ENCODE measurements at regions not wholly inside any gene's neighbourhood (a gene's known extent, or its start where the extent isn't known, plus 50 kb on each side); places are given as distances from the start of the nearest gene placed in this dataset.
"Not testable (repeated sequence)": the region's sequence is repeated elsewhere in the genome, so short reads cannot be mapped to it uniquely, and the experiment has no call there.

DNA sequence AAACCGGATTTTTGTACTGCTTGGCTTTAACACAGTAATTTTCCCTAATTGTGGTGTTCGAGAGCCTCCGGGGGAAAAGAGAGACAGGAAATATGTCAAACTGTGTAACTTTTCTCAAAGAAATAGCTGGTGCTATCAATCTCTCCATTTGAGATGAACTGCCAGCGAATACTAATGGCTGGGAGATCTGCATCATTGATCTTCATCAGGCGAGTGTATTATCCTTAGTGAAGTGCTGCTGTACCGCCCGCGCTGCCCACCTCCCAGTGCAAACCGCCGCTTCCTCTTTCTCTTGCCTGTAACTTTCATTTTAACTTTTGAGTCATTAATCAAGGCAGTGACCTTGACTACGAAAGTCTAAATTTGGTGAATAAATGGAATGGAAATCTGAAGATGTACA, 246.1 kb upstream of the ST6GAL2 start:
- DNase-seq: no peak

DNA sequence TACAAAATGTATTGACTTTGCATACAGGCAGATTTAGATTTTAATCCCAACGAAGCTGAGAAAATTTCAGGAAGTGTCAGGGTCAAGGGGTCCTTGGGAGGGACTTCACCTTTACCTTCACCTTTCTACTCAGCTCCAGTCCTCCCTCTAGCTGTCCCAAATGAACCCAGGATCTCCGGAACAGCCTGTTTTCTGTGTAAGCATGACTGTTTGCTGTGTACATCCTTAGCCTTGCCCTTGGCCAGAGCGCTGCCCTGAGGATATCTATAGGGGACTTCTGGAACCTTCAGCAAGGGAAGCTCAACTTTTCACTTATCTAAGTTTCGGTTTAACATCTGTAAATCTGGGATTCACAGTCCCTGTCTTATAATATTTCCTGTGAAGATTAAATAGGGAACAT, 246.8 kb upstream of the ST6GAL2 start:
- DNase-seq: no peak

GRCh38 chr2:107133412-107133811, 247.4 kb upstream of the ST6GAL2 start:
- DNase-seq: no peak

DNA sequence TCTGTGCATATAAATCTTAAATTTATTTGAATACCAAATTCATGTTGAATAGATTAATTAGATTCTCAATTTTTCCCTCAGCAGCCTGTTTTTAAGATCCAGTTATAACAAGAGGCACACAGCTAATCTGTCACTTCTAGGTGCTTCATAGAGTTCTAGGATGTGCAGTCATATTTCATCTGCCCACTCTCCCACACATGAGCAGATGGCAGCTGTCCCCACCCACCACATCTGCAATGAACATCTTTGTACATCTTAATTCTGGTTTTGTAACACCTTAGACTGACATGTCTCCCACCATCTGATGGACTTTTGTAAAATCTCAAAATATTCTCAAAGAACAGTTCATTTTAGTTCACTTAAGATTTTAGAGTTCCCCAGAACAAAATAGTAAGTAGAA, 250.8 kb upstream of the ST6GAL2 start:
- DNase-seq: no peak

GRCh38 chr2:107137706-107138105, 251.7 kb upstream of the ST6GAL2 start:
- DNase-seq: no peak

- no peak for DNase-seq
Observed at GRCh38 chr2:107146181-107146580, 260.2 kb upstream of the ST6GAL2 start.

GRCh38 chr2:107146645-107147044, 260.7 kb upstream of the ST6GAL2 start:
- not testable (repeated sequence) for DNase-seq

DNA sequence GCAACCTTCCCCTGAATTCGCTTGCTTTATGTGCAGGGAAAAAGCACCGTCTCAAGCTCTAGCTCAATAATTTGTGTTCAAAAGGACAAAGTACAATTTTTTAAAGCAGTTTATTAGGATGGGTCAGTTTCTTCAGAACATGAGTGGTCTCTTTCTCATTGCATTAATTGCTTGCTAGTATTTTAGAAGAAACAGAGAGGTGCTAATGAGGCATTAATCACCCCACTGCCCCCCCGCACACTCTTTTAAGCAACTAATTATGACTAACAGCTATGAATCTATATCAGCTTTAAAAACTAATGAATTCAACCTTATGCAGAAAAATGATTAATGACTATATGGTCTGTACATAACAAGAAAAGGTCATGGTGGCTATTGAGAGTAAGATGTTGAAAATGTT, 262.1 kb upstream of the ST6GAL2 start:
- DNase-seq: no peak

- DNase-seq: no peak
Observed at GRCh38 chr2:107148496-107148895, 262.5 kb upstream of the ST6GAL2 start.

- no peak for DNase-seq
Observed at GRCh38 chr2:107160640-107161239, 274.8 kb upstream of the ST6GAL2 start.

GRCh38 chr2:107168141-107168540, 282.2 kb upstream of the ST6GAL2 start:
- no peak for DNase-seq

DNA sequence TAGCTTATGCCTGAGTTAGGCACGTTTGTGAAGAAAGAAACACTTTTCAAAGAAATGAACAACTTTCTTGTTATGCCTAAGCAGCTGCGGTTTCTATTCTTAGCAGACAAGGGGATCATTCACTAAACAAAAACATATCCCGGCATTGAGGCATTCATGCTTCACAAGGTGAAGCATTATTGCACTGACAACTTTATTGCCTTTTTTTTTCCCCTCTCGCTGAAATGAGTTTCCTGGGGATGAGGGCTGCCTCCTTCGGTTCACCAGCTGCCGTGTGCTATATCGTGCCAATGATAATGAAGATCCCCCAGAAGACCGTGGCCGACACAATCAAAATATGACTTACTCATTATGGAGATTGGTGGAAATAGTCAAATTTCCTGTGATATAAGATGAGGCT, 288.2 kb upstream of the ST6GAL2 start:
- DNase-seq: no peak

DNA sequence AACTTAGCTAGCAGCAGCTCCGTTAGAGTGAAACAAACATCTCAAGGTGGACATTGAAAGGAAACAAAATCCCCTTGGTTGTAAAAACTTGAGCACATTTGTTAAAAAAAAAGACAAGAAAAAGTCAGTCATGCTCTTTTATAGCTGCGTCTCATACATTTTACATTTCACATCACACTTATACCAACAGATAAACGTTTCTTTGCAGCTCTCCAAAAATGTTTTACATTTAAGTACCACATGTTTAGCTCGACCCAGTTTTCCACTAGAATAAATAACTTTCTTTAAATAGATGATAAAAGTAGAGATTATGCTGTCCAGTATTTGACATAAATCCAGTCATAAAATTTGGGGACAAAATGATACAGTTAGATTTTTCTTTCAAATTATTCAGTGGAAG, 297.0 kb upstream of the ST6GAL2 start:
- no peak for DNase-seq

DNA sequence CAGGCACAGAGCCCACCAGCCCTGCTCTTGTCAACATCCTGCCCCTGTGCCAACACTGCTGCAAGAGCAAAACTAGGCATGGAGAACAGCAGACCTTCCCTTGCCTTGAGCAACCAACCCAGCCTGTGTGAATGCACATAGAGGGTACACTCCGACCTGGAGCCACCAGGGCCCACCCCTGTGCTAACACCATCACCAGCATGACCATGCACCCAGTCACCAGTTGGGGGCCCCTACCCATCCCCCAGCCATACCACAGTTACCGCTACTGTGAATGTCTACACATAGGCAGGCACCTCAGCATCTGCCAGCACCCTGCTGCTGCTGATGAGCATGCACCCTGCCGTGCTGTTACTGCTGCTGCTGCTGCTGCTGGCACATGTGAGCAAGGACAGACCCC, 301.9 kb upstream of the ST6GAL2 start:
- DNase-seq: no peak

GRCh38 chr2:107195631-107196030, 309.7 kb upstream of the ST6GAL2 start:
- no peak for DNase-seq

- DNase-seq: no peak
Observed at GRCh38 chr2:107197594-107198294, 311.8 kb upstream of the ST6GAL2 start.

DNA sequence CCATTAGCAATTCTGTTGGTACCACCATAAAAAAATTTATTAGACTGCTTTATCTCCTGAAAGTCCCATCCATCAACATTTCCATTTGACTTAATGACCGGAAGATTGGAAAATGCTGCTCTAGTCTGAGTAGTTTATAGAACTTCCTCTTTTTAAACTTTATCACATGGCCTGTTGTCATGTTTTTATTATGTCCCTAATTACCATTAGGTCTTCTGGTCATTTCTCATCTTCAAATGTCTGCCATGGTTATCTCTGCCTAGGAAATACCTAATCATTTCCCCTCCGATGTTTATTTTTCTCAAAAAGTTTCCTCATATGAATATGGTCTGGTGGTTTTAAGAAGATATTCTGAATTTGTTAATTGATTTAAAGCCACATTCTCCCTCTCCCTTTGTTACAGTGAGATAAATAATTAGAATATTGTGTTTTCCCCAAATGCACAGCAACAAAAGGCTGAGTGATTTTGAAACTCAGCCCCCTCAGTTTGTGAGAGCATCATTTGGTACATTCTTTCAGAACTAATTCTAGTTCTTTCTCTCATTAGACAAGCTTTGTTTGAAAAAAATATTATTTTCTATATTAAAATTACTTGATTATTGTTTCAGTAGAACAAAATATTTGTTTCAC, 317.1 kb upstream of the ST6GAL2 start:
- no peak for DNase-seq

GRCh38 chr2:107215401-107216350, 329.7 kb upstream of the ST6GAL2 start:
- DNase-seq: no peak

GRCh38 chr2:107218208-107218607, 332.2 kb upstream of the ST6GAL2 start:
- no peak for DNase-seq

- no peak for DNase-seq
Observed at GRCh38 chr2:107222466-107222865, 336.5 kb upstream of the ST6GAL2 start.

GRCh38 chr2:107235491-107236254, 349.7 kb upstream of the ST6GAL2 start:
- DNase-seq: no peak

DNA sequence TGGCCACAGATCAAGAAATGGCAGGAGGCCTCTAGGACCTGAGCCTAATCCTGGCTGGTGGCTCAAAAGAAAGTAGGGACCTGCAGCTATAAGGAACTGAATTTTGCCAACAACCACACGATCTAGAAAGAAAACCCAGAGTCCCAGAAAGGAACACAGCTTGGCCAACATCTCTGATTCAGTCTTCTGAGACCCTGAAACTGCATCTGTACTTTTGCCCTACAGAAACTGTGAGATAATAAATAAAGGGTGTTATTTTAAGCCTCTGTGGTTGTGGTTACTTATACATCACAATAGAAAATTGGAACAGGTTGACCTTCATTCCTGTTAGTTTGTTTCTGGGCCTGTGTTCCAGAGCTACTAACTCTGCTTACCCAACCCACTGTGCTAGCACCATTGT, 356.8 kb upstream of the ST6GAL2 start:
- DNase-seq: no peak

DNA sequence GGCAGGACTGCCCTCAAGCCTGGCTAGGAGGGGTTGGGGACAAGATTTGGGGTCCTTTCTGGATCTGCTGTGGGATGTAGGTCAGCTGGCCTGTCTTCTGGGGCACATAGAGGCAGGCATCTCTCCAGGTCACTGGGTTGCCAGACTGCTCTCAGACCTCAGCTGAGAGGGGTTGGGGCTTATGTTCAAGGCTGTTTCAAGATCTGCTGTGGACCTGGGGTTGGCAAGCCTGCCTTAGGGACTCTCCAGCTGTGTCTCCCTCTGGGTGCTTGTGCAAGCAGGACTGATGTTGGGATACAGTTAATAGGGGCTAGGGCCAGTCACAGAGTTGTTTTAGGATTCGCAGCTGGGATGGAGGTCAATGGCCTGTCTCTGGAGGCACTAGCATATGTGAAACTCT, 363.0 kb upstream of the ST6GAL2 start:
- DNase-seq: no peak

Measured in NCI-H1417 treated with DMSO at 0.1 percent for 48 hours (cell line).